Progenitor cell of endocrine pancreas (in vitro differentiated cells): ENCODE measurements at regions not wholly inside any gene's neighbourhood (a gene's known extent, or its start where the extent isn't known, plus 50 kb on each side); places are given as distances from the start of the nearest gene placed in this dataset.

Experiments
- DNase-seq: peaks from one replicate; pipeline ENCODE4 v3.0.0; 2021; ENCODE audit warnings: low spot score; ENCODE audit not compliant: unreplicated experiment
- H3K27ac Mint-ChIP-seq: 2 replicates; pipeline ENCODE4 v1.8.0; 2021; ENCODE audit warnings: mild to moderate bottlenecking, moderate library complexity, mixed read lengths
- H3K27me3 Mint-ChIP-seq: 2 replicates; pipeline ENCODE4 v1.8.0; 2021; ENCODE audit warnings: mixed read lengths
- H3K36me3 Mint-ChIP-seq: 2 replicates; pipeline ENCODE4 v1.8.0; 2022; ENCODE audit warnings: mixed read lengths; ENCODE audit not compliant: insufficient read depth
- H3K4me1 Mint-ChIP-seq: 2 replicates; pipeline ENCODE4 v1.8.0; 2021; ENCODE audit warnings: low read depth, mixed read lengths
- H3K4me3 Mint-ChIP-seq: 2 replicates; pipeline ENCODE4 v1.8.0; 2021; ENCODE audit warnings: low read depth, mild to moderate bottlenecking, moderate library complexity, mixed read lengths
- H3K9me3 Mint-ChIP-seq: 2 replicates; pipeline ENCODE4 v1.8.0; 2021; ENCODE audit warnings: low read depth, mixed read lengths
- TF ChIP-seq, protein P1 (sequence below): fragments of 200-600 bp; sonication (generic); IDR thresholded peaks from one replicate; pipeline ENCODE4 v1.5.0; 2021; ENCODE audit warnings: antibody characterized with exemption, mild to moderate bottlenecking; ENCODE audit not compliant: unreplicated experiment

DNA sequence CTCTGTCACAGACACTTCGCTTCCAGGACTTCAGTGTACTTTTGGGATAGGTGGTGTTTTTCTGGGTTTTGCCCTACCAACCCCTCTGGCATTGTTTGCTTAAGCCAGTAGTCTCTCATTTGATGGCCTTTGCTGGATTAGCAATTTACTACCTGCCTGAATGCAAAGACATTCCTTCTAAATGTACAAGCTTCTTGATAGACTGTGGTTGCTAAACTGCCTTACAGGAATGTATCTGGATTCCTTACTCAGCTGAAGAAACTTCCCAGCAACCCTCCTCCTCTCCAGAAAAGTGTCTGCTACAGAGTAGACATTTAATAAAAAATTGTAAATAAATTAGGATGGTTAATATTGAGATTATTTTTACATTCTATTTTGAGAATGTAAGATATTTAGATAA is 1916.7 kb downstream of the EFNA5 start:
- Mint-ChIP-seq H3K27me3 (no peaks in the 10 kb centered on the region), H3K9me3 (peaks cover 8% of the 10 kb centered on the region), H3K4me3 (no peak overlapping the region), H3K27ac (no peak overlapping the region), H3K36me3 (no peaks in the 10 kb centered on the region), H3K4me1 (peaks cover 14% of the 10 kb centered on the region)
- no peak for DNase-seq
- TF ChIP-seq, protein P1, sequence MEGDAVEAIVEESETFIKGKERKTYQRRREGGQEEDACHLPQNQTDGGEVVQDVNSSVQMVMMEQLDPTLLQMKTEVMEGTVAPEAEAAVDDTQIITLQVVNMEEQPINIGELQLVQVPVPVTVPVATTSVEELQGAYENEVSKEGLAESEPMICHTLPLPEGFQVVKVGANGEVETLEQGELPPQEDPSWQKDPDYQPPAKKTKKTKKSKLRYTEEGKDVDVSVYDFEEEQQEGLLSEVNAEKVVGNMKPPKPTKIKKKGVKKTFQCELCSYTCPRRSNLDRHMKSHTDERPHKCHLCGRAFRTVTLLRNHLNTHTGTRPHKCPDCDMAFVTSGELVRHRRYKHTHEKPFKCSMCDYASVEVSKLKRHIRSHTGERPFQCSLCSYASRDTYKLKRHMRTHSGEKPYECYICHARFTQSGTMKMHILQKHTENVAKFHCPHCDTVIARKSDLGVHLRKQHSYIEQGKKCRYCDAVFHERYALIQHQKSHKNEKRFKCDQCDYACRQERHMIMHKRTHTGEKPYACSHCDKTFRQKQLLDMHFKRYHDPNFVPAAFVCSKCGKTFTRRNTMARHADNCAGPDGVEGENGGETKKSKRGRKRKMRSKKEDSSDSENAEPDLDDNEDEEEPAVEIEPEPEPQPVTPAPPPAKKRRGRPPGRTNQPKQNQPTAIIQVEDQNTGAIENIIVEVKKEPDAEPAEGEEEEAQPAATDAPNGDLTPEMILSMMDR = no peak

GRCh38 chr5:105752801-105753200 is 1917.9 kb downstream of the EFNA5 start:
- Mint-ChIP-seq H3K27ac (no peak overlapping the region), H3K4me1 (peaks cover 14% of the 10 kb centered on the region), H3K9me3 (peaks cover 11% of the 10 kb centered on the region), H3K36me3 (no peaks in the 10 kb centered on the region), H3K27me3 (no peaks in the 10 kb centered on the region), H3K4me3 (no peak overlapping the region)
- TF ChIP-seq, protein P1 = no peak
- DNase-seq = no peak

DNA sequence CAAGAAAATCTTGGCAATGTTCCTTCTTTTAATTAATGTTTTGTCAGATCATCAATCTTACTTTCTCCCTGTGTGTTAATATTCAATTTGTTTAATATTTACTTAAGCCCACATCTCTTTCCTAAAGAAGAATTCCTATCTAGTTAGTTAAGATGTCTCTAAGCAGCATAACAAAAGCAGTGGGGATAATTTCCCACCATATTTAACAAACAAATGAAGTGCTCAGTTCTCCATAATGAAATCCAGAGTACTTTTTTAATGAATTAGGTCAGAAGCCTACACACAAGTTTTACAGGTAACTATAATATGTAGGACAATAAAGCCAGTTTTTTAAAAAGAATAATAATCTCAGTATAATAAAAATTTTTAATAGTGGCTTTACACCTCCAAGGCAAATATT is 1918.8 kb downstream of the EFNA5 start:
- Mint-ChIP-seq H3K4me3 (no peak overlapping the region), H3K27ac (peak overlapping the region; percentile 31), H3K9me3 (peaks cover 11% of the 10 kb centered on the region), H3K4me1 (peaks cover 14% of the 10 kb centered on the region), H3K27me3 (no peaks in the 10 kb centered on the region), H3K36me3 (no peaks in the 10 kb centered on the region)
- TF ChIP-seq, protein P1 = no peak
- DNase-seq = no peak

DNA sequence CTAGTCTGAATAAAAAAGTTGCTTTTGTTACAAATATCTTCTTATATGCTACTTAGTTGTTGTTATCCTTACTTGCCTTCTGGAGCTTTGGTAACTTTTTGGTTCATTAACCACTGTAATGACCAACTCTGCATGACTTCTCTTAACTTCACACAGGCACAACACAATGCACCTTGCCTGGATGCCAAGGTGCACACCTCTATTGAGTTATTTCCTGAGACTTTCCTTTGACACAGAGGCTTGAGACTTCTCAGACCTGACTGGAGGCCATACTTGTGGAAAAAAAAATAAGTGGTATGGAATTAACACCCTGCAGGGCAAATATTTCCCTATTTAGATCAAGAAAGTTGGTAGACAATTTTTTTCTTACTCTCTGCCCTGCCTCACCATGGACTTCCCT is 1925.6 kb downstream of the EFNA5 start:
- peaks cover 11% of the 10 kb centered on the region for H3K9me3 Mint-ChIP-seq
- H3K4me1 Mint-ChIP-seq = no peaks in the 10 kb centered on the region
- no peak overlapping the region for H3K4me3 Mint-ChIP-seq
- no peaks in the 10 kb centered on the region for H3K27me3 Mint-ChIP-seq
- H3K27ac Mint-ChIP-seq = no peak overlapping the region
- no peak for DNase-seq
- TF ChIP-seq, protein P1 = no peak
- no peaks in the 10 kb centered on the region for H3K36me3 Mint-ChIP-seq

DNA sequence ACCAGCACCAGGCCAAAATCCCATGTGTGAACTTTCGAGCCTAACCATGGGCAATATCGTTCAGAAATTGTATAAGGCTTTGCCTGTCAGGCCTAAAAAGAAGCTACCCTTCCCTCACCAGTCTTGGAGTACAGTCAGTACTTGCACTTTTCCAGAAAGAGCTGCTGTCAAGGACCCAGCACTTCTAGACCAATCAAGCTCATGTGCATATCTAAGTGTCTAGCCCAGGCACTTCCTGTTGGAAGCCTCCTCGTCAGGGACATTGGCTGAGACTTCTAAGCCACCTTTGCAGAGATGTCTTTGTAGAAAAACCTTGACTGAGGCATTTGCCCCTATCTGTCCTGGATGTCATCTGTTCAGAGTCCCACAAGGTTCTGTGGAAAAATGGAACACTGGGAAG is 1930.5 kb downstream of the EFNA5 start:
- Mint-ChIP-seq H3K9me3 (no peaks in the 10 kb centered on the region), H3K27me3 (no peaks in the 10 kb centered on the region), H3K4me1 (no peaks in the 10 kb centered on the region), H3K4me3 (no peak overlapping the region), H3K27ac (no peak overlapping the region), H3K36me3 (no peaks in the 10 kb centered on the region)
- TF ChIP-seq, protein P1 = no peak
- DNase-seq = no peak
